SU-DHL-6 (cell line): ENCODE measurements at regions not wholly inside any gene's neighbourhood (a gene's known extent, or its start where the extent isn't known, plus 50 kb on each side); places are given as distances from the start of the nearest gene placed in this dataset.

Experiments
- CTCF ChIP-seq: fragments of 200-600 bp; sonication (generic); IDR thresholded peaks from one replicate; pipeline ENCODE4 v1.5.1; 2017; ENCODE audit warnings: antibody characterized with exemption, mild to moderate bottlenecking, low read length, moderate library complexity; ENCODE audit not compliant: insufficient read depth, poor library complexity, severe bottlenecking
- EZH2phosphoT487 ChIP-seq: fragments of 200-600 bp; sonication (generic), shearing (Covaris generic); conservative IDR thresholded peaks from 2 replicates; pipeline ENCODE4 v1.6.1; 2018; ENCODE audit warnings: mild to moderate bottlenecking, antibody characterized with exemption, low read length, moderate library complexity, mixed read lengths

GRCh38 chr21:41582866-41583265 lies 74.9 kb upstream of the TMPRSS2 start:
- no peak for TF ChIP-seq CTCF
- no peak for TF ChIP-seq EZH2phosphoT487
